Type B pancreatic cell (in vitro differentiated cells): ENCODE measurements at regions not wholly inside any gene's neighbourhood (a gene's known extent, or its start where the extent isn't known, plus 50 kb on each side); places are given as distances from the start of the nearest gene placed in this dataset.

Source experiments
- DNase-seq: peaks from one replicate; pipeline ENCODE4 v3.0.0; 2021; ENCODE audit warnings: mixed read lengths; ENCODE audit not compliant: unreplicated experiment; ENCODE audit errors: extremely low spot score
- H3K27ac Mint-ChIP-seq: 2 replicates; pipeline ENCODE4 v1.8.0; 2021; ENCODE audit warnings: mild to moderate bottlenecking, mixed read lengths
- H3K27me3 Mint-ChIP-seq: 2 replicates; pipeline ENCODE4 v1.8.0; 2021; ENCODE audit warnings: mixed read lengths
- H3K36me3 Mint-ChIP-seq: 2 replicates; pipeline ENCODE4 v1.8.0; 2021; ENCODE audit warnings: mixed read lengths
- H3K4me1 Mint-ChIP-seq: one replicate; pipeline ENCODE4 v1.8.0; 2021; ENCODE audit warnings: mixed read lengths; ENCODE audit not compliant: unreplicated experiment
- H3K4me3 Mint-ChIP-seq: 2 replicates; pipeline ENCODE4 v1.8.0; 2021; ENCODE audit warnings: mild to moderate bottlenecking, mixed read lengths
- H3K9me3 Mint-ChIP-seq: 2 replicates; pipeline ENCODE4 v1.8.0; 2021; ENCODE audit warnings: mixed read lengths
- CTCF ChIP-seq: fragments of 200-600 bp; sonication (generic); conservative IDR thresholded peaks from 2 replicates; pipeline ENCODE4 v1.5.0; 2021; ENCODE audit warnings: antibody characterized with exemption, mild to moderate bottlenecking

GRCh38 chr4:121477480-121477879 is 96.7 kb upstream of the QRFPR start:
- Mint-ChIP-seq H3K36me3 (no peaks in the 10 kb centered on the region), H3K4me1 (no peaks in the 10 kb centered on the region), H3K9me3 (no peaks in the 10 kb centered on the region), H3K4me3 (no peak overlapping the region), H3K27me3 (no peaks in the 10 kb centered on the region), H3K27ac (no peak overlapping the region)
- no peak for DNase-seq
- TF ChIP-seq CTCF = no peak

GRCh38 chr4:121477079-121477478 is 96.3 kb upstream of the QRFPR start:
- no peaks in the 10 kb centered on the region for H3K27me3 Mint-ChIP-seq
- no peaks in the 10 kb centered on the region for H3K4me1 Mint-ChIP-seq
- no peaks in the 10 kb centered on the region for H3K9me3 Mint-ChIP-seq
- H3K36me3 Mint-ChIP-seq = no peaks in the 10 kb centered on the region
- no peak for DNase-seq
- no peak overlapping the region for H3K27ac Mint-ChIP-seq
- H3K4me3 Mint-ChIP-seq = no peak overlapping the region
- no peak for TF ChIP-seq CTCF

GRCh38 chr4:121472937-121473721 is 92.3 kb upstream of the QRFPR start:
- TF ChIP-seq CTCF = no peak
- Mint-ChIP-seq H3K27ac (no peak overlapping the region), H3K9me3 (no peaks in the 10 kb centered on the region), H3K36me3 (no peaks in the 10 kb centered on the region), H3K4me1 (no peaks in the 10 kb centered on the region), H3K27me3 (no peaks in the 10 kb centered on the region), H3K4me3 (no peak overlapping the region)
- DNase-seq = no peak

- H3K27me3 Mint-ChIP-seq = peaks cover 2% of the 10 kb centered on the region
Observed at GRCh38 chr4:121464854-121465253, 84.0 kb upstream of the QRFPR start.

GRCh38 chr4:121462660-121463261 is 81.9 kb upstream of the QRFPR start:
- no peak for DNase-seq
- peaks cover 7% of the 10 kb centered on the region for H3K27me3 Mint-ChIP-seq
- H3K36me3 Mint-ChIP-seq = no peaks in the 10 kb centered on the region
- H3K4me3 Mint-ChIP-seq = no peak overlapping the region
- H3K9me3 Mint-ChIP-seq = peaks cover 4% of the 10 kb centered on the region
- no peak overlapping the region for H3K27ac Mint-ChIP-seq
- peak; percentile 80 for TF ChIP-seq CTCF
- H3K4me1 Mint-ChIP-seq = no peaks in the 10 kb centered on the region

More at GRCh38 chr4:121464854-121465253, 84.0 kb upstream of the QRFPR start:
- Mint-ChIP-seq H3K9me3 (peaks cover 4% of the 10 kb centered on the region), H3K4me3 (no peak overlapping the region), H3K27ac (no peak overlapping the region), H3K4me1 (no peaks in the 10 kb centered on the region), H3K36me3 (no peaks in the 10 kb centered on the region)
- peak; percentile 27 for TF ChIP-seq CTCF
- no peak for DNase-seq
